Heart left ventricle (tissue), 13 donors: ENCODE measurements at regions not wholly inside any gene's neighbourhood (a gene's known extent, or its start where the extent isn't known, plus 50 kb on each side); places are given as distances from the start of the nearest gene placed in this dataset.

Source experiments
- CTCF ChIP-seq, 12 donors: fragments of 200-600 bp; sonication (generic) in 4 of 12; IDR thresholded peaks; one replicate each; pipeline versions ENCODE4 v1.5.0 to v1.8.0; 2018 to 2022; ENCODE audit warnings: antibody characterized with exemption in 12 of 12, mild to moderate bottlenecking in 5 of 12
- POLR2A ChIP-seq, 2 donors: fragments of 450-650 bp; IDR thresholded peaks; one replicate each; pipeline ENCODE4 v1.6.1; 2017; ENCODE audit warnings: antibody characterized with exemption in 2 of 2, mild to moderate bottlenecking in 2 of 2, moderate library complexity in 2 of 2
- donor health status: ischemic (EF 13 %, LVEDD 7.1; RV severe dilation, severe dysfunction).
- donor health status: DM: no; HTN: yes; CAD: no.
- donor health status: DM: no; HTN: no; CAD: no.
- donor health status: ischemic (EF 25% LVEDD 6.9; RV normal size, moderate dysfunction).
- donor health status: ischemic (EF 25% LVEDD 5.7; RV mildly dilated, moderate dysfunction).
- donor health status: ischemic (EF 35%, LVEDD 5.7; RV mildly dilated, moderate dysfunction).
- donor health status: nonischemic (EF 11% LVEDD 7.7; RV severe dilation, severe dysfunction).
- donor health status: DM: yes; HTN: yes; CAD: no.
- donor health status: PGD.
- donor health status: ischemic (EF 29% LVEDD 5.4; RV normal size, mild dysfunction).
- donor health status: nonischemic (EF 23%, LVEDD 6.1; RV moderate dilation, normal function).

- TF ChIP-seq CTCF (IDR thresholded peaks at IDR 0.05) = no peak
- no peak for TF ChIP-seq POLR2A (IDR thresholded peaks at IDR 0.05)
These were observed 1105.8 kb downstream of the CDH18 start for GRCh38 chr5:18882154-18882553.
